Muscle of back (tissue), 3 donors: ENCODE measurements at regions not wholly inside any gene's neighbourhood (a gene's known extent, or its start where the extent isn't known, plus 50 kb on each side); places are given as distances from the start of the nearest gene placed in this dataset.

Source experiments
- DNase-seq, 3 donors: peaks; one replicate each; pipeline versions ENCODE4 v3.0.0 to v3.0.0-alpha.2; 2013

GRCh38 chr13:111537115-111537728, 216.8 kb downstream of the TEX29 start:
- no peak for DNase-seq

DNA sequence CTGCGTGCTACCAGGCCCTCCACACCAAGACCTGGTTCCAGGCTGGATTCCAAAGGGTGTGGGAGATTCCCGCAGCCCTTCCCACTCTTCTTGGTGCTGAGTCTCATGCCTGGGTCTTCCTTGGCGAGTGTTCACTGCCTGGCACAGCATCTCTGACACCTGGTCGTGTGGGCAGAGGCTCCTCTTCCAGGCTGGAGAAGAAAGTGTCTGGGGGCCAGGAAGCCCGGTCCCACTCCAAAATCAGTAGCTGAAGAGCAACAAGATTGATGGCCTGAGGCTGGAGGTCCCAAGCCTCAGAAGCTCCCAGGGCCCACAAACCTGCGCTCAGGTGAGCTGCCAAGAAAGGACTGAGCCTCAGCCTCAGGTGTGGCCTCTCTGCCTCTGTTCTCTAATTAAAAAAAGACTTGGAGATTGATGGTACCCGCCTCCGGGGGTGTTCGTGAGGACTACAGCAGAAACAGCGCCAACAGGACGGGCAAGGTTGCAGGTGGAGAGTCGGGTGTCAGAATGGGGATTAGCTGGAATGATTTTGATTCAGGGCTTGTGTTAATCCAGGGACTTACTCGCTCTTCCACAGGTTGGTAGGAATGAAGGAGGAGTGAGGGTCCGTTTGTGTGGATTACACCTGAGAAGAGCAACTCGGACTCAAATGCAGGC, 217.5 kb downstream of the TEX29 start:
- no peak for DNase-seq

DNA sequence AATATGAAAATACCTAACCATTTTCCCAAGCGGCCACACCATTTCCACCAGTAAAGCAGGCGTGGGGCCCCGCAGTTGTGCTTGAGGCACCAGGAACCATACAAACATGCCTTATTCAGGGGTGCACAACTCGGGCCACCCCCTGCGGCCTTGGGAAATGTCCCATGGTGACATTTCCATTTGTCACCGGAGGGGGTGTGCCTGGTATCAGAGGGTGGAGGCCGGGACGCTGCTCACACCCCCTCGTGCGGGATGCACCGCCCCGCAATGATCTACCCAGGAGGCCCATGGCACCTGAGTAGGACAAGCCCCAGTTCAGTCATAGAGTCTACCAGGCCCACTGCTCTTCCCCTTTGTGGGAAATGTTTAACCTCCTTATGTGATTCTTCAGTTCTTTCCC, 218.8 kb downstream of the TEX29 start:
- DNase-seq: no peak

DNA sequence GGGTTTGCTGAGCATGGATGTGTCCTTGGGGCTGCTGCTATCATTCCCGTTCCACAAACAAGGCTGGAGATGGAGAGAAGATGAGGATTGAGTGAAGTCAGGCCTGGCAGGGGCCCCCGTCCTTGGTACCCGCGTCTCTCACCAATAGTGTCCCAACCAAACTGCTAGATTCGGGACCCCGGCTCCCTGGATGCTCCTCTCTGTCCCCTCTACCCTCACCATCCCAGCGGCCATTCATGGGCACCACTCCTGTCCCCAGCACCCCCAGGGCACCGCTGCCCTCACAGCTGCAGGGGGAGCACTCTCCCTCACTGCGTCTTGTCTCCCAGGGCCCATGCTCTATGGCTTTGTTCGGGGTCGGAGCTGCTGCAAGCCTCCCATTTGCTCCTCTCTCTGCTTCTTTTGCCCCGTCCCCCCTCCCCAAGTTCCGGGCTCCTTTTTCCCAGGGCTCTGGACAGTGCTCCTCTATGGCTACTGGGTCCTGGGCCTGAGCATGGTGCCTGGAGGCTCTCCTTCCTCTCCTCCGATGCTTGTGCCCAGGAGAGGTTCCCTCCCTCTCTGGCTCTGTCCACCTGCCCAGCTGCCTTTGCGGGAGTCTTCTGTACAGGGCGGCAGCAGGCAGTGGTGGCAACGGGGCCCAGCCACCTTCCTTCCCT, 219.5 kb downstream of the TEX29 start:
- no peak for DNase-seq

DNA sequence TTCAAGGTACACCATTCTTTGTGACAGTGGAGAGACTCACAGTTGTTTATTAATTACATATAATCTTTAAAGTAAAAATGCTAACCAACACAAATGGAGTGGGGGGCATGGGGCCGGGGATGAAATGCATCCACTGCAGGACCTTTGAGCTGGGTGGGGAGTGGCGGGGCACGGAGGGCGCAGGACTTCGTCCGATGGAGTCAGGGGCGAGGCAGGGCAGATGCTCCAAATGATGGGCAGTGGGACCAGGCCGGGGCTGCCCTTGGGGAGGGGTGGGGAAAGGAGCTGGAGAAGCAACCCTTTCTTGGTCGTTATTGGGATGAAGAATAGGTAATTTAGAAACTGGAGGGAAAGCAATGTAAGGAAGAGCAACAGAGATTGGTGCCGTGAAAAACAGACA, 220.0 kb downstream of the TEX29 start:
- no peak for DNase-seq

GRCh38 chr13:111541345-111541744, 220.9 kb downstream of the TEX29 start:
- DNase-seq: no peak

DNA sequence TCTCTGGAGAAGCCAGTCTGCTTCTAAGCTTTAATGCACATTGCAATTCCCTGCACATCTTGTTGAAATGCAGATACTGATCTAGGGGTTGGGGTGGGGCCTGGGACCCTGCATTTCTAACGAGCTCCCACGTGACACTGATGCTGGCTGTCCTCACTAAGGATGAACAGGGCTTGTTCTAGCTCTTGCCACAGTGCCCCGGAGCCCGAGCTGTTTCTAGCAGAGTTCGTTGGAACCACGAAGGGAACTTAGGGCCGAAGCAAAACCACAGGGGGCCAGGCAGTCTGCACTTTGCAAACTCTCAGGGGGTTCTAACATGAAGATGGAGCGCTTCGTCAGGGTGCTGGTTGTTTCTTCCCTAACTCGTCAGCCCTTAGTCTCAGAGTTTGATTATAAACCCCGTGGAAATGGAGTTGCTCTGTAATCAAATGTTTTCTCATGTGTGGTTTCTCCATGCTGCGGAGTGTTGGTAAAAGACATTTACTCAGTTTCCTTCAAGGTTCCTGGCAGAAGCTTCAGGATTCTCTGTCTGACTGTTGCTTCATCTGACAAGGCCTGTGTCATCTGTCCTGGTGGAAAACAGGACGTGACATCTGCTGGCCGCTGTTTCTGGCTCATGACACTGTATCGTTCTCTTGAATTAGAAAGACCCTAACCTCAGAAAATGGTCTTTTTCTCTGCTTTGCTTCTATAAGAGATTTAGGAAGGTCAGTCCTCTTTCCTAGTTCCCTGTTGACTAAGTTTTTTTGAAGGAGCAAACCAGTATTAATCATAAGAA, 221.5 kb downstream of the TEX29 start:
- DNase-seq: no peak

GRCh38 chr13:111542530-111543341, 222.3 kb downstream of the TEX29 start:
- no peak for DNase-seq

GRCh38 chr13:111546921-111547675, 226.7 kb downstream of the TEX29 start:
- no peak for DNase-seq

DNA sequence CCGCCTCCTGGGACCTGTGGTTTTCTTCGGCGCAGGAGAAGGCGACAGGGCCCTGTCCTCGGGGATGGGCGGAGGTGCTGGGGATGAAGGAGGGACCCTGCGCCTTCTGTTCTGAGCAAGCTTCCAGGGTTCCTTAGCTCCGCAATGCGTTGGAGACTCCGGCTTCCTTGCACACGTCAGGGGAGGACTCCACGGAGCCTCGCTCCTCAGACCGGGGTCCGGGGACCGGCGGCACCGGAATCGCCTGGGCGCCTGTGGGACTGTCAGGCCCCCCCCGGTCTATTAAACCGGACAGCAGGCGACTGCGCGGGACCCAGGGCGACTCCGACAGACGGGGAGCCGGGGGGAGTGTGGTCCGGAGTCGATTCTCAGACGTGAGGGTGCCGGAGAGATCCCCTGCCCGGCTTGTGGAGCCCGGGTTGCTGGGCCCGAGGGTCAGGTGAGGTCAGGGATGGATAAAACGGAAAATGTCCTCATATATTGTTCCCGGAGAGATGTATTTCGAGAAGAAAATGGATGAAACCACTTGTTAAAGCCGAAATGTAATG, 227.4 kb downstream of the TEX29 start:
- DNase-seq: no peak

DNA sequence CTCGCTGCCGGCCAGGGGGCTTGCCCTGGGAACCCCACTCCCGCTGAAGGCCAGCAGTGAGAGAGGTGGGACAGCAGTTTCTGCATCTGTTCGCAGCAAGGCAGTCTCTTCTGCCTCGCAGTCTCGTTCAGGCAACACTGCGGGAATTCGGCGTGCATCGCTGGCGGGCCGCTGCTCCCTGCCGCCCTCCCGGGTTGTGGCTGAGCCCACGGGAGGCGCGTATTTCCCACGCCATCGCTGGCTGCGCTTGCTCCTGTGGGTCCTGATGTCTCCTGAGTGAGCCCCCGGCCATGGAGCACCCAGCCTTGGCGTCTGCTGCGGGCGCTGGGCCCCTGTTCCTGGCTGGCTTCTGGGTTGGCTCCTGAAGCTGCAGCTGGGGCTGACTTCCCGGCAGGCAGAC, 227.9 kb downstream of the TEX29 start:
- DNase-seq: no peak

DNA sequence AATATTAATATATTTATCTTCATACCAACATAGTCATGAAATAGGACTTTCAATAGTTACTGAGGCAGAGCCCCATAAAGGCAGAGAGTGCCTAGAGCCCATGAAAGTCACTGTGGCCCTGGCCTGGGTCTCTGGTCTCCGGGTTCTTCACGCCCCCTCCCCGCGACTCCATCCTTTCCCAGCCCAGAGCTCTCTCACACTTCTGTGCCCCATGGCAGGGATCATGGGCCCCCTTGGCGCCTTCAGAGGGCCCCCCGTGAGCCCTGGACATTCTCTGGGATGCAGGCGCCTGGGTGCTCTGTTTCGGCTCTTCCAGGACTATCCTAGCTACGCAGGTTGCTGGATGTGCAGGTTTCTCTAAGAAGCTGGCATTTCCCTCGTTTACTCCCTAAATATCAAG, 228.4 kb downstream of the TEX29 start:
- DNase-seq: no peak

- no peak for DNase-seq
Observed at GRCh38 chr13:111549464-111549863, 229.0 kb downstream of the TEX29 start.

DNA sequence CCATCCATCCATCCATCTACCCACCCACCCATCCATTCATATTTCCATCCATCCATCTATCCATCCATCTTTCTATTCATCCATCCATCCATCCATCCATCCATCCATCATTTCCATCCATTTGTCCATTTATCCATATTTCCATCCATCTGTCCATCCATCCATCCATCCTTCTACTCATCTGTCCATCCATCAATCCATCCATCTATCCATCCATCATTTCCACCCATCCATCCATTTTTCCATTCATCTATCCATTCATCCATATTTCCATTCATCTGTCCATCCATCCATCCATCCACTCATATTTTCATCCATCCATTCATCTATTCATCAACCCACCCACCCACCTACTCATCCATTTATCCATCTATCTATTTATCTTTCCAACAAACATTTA, 229.6 kb downstream of the TEX29 start:
- no peak for DNase-seq

DNA sequence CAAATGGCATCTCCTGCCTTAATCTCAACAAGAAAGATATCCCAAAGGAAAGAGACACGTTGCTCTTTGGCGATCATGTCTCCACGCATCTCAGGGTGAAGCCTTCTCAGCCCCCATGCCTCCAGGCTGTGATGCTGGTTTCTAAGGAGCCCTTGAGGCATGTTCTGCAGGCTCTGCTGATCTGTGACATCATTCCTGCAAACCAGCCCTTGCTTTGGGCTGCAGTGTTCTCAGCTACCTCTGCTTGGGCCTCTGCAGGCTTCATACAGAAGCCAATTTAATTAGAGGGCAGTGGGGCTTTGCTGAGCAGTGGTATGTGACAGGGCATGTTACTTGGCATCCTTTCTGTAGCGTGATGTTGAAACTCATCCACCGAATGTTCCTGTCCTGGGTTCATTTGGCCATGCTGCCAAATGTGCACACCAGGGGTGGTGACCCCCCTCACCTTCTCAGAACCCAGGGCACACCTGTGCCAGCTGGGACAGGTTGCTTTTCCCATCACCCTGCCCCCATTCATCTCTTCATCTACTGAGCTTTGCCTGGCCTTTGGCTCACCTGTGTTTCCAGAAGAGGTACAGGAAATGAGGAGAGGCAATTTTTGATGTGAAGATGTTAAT, 230.9 kb downstream of the TEX29 start:
- DNase-seq: no peak

DNA sequence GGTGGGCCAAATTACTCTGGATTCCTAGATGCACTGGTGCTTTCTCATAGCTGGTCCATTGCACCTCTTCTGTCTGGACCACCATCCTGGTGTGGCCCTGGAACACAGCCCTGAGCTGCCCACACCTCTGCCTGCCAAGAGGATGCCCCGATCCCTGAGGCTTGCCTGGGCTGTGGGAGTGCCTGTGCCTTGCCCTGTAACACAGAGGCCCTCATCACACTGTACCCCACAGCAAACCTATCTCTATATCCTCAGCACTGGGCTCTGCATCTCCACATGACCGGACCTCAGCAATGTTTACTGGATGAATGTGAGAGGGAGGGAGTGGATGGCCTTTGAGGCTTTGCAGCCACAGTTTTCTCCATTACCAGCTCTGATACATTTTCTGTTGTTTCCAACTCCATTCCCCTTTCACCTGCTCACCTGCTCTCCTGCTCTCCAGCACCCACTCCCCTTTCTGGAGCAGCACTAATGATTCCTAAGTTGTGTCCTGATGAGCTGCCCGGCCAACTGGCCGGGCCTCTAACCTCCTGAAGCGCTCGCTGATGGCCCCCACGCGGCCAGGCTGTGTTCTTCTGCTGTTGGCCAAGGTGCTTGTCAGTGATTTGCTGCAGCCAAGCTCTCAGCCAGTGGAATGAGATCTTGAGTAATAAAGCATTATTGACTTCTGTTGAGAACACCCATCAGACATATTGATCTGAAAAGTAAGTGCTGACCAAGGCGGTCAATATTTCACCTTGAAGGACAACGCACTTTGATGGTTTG, 232.6 kb downstream of the TEX29 start:
- DNase-seq: no peak

- no peak for DNase-seq
Observed at GRCh38 chr13:111554539-111555267, 234.3 kb downstream of the TEX29 start.

DNA sequence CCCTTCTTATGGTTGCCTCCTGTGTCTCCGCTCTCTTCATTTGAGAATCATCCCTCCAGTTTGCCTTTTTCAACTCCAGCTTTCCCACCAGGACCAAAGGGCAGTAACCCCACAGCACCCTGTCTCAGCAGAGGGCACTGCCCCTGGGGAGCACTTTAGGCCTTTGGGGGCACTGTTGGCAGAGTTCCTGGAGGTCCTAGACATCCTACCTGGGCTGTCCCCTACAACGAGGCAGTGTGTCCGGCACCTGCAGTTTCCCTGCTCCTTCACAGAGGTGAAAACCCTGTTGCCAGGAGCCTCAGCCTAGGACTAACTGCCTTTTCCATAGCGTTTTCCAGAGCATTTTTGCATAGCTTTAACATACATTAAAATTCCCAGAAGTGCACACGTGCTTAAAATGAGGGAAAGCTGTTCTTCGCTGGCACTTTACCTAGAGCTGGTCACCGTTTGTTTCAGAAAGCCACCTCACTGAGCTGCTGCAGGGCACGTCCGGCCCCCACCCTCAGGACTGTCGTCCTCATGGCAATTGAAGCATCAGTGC, 234.9 kb downstream of the TEX29 start:
- no peak for DNase-seq
